ENCODE measurements at regions not wholly inside any gene's neighbourhood (a gene's known extent, or its start where the extent isn't known, plus 50 kb on each side); places are given as distances from the start of the nearest gene placed in this dataset.
"Not testable (repeated sequence)": the region's sequence is repeated elsewhere in the genome, so short reads cannot be mapped to it uniquely, and the experiment has no call there.

DNA sequence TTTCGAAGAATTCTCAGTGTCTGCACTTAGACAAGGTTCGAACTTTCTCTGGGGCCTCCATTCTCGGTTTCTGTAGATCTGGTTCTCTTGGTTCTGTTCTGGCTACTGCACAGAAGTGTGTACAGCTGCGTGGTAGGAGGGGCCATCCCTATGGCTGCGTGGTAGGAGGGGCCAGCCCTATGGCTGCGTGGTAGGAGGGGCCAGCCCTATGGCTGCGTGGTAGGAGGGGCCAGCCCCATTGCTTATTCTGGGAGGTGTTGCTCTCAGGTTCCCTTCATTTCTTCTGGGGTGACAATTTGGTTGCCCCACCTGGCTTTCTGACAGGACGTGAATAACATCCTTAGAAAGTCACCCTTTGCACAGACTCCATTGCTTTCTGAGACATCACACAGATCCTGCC is 65.2 kb upstream of the CHST15 start:
- DNase-seq: no peak

DNA sequence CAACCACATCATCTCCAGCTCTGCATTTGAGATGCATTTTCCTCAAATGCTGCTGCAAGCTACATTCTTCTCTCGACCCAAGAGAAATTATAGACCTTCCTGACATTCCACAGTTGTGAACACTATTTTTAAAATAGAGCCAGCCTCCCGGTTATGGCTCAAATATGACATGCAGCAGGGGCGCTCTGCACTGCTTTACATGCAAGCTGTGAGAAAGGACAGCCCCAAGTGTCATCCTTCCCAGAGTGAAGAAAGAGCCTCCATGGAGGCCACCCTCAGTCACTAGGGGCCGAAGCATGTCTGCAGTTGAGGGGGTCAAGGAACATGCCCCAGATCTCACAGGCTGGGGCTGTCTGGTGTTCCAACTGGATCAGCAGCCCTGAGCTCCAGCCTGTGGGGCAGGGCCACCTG is 63.9 kb upstream of the CHST15 start:
- no peak for DNase-seq

GRCh38 chr10:124156524-124157260 is 63.3 kb upstream of the CHST15 start:
- DNase-seq: no peak

- DNase-seq: no peak
Measured at GRCh38 chr10:124155781-124156435, 62.5 kb upstream of the CHST15 start.

DNA sequence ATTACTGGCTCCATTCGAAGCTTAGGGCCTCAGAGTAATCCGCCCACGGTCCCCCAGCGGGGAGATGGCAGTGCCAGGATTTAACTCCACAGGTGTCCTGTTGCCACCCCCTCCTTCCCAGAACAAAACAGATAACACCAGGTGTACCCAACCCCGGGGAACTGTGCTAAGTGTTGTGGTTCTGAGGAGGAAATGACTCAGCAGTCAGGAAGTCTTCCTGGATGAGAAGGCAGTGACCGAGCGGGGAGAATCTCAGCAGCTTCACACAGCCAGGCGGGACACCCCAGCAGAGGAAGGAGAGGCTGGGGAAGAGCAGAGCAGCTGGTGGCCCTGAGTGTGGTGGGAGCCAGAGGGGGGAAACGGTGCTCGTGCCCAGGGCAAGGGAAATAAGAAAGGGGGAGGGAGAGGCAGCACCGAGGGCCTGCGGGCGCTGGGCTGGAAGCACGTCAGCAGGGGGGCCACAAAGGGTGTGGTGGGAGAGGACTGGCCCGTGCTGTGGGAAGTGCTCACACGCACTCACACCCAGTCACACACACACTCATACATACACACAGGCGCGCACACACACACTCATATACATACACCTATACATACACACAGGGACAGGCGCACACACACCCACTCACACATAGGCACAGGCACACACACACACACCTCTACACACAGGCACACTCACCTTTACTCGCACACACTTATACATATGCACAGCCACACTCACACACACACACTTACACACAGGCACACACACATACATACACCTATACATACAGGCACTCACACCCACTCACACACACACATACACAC is 59.8 kb upstream of the CHST15 start:
- DNase-seq: peak; percentile 78

- peak; percentile 43 for DNase-seq
Measured at GRCh38 chr10:124152139-124153022, 59.0 kb upstream of the CHST15 start.

DNA sequence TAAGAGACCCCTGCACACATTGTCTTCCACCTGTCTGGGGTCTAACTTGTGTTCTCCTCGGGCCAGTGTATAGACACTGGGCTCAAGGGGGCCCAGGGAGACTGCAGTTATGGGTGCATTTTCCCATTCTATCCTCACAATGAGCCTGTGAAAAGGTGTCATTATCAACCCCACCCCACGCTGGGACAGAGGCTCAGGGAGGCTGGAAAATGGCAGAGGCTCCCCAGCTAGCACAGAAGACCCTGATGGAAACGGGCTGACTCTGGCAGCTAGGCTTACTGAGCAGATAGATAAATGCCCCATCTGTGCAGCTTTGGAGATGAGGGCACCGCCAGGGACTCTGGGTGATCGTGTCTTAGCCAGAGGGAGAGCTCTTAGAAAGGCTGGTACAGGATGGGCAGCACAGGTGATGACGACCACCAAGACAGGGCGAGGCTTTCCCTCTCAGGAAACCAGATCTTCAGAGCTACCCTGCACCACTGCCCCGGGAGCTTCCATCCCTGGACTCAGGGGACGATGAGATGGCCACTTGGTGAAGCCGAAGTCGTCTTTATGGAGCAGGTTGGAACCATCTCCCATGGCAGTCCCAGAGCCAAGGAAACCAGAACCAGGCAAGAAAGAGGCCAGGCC is 58.2 kb upstream of the CHST15 start:
- peak; percentile 3 for DNase-seq

GRCh38 chr10:124150807-124151417 is 57.5 kb upstream of the CHST15 start:
- no peak for DNase-seq

DNA sequence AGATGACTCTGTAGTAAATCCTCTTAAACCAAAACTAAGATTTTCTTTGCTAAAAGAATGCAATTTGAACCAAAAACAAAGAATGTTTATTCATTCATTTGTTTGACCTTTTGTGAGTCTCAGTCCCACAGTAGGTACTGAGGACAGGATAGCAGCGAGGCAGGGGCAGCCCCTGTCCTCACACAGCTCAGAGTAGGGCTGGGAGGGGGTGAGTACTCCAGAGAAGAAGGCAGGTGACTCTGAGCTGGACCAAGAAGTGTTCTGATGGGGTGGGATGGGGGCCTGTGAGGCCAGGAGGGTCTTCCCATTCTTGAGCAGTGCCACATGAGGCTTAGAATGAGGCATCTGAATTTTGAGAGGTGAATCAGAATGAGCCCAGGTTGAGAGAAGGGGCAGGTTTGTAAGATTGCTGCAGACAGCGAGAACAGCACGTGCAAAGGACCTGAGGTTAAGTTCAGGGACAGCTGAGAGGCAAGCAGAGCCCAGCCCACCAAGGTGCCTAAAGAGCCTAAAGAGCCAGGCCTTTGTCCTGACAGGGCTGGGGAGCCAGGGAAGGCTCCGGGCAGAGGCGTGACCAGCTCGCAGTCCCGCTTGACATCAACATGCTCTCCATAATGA is 56.9 kb upstream of the CHST15 start:
- no peak for DNase-seq

- peak; percentile 79 for DNase-seq
Measured at GRCh38 chr10:124149189-124150042, 56.0 kb upstream of the CHST15 start.

DNA sequence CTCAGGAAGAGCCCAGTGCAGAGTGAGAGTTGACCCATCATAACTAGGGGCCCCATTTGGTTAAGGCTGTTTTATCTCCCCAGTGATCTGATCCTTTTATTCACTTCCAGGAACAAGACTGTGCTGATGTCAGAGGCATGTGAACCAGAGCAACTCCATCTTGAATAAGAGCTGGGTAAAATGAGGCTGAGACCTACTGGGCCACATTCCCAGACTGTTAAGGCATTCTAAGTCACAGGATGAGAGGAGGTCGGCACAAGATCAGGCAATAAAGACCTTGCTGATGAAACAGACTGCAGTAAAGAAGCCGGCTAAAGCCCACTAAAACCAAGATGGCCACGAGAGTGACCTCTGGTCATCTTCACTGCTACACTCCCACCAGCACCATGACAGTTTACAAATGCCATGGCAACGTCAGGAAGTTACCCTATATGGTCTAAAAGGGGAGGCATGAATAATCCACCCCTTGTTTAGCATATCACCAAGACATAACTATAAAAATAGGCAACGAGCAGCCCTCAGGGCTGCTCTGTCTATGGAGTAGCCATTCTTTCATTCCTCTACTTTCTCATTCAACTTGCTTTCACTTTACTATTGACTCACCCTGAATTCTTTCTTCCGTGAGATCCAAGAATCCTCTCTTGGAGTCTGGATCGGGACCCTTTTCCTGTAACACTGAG is 55.3 kb upstream of the CHST15 start:
- not testable (repeated sequence) for DNase-seq

DNA sequence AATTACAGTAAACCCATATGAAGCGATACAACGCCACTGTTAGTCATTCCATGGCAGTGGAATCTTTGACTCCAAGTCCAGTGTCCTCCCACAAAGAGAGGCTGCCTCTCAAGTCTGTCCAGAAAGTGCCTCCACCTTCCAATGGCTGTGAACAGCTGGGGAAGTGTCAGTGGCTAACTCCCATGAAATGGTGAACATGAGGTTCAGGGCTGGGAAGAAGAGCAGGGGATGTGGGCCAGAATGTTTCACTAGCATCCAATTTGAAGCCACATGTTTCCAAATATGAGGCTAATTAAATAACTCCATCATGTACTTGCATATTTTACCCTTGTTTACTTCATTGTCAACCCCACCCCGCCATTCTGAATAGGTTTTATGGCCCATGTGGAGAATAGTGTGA is 53.1 kb upstream of the CHST15 start:
- no peak for DNase-seq

DNA sequence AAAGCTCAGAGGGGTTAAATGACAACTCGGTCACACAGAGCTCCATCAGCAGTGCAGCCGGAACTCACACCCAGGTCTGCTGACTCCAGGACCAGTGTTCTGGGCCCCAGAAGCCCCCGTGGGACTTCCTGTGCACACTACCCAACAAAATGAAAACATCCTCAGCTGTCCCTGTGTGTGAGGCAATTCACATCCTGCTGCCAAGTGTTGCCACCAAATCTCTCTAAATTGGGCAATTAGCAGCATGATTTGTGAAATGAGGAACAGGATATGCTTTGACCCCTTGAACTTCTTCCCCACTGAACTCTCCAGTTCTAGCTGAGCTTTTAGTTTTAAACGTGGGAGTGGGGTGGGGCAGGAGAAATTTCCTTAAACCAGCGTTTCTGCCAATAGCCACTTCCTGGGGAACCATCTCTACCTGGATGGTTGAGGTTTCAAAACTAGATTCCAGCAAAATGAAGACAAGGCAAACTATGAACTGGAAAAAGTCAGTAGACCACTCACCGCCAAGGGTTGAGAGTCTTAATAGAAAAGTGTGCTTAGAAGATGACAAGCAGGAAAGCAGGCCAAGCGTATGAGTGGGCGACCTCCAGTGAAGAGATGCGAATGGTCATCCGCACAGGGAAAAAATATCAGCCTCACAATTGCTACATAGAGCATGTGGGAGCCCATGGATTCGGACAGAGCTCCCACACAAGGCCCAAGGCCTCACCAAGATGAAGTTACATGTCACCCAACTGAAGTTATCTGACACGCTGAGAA is 51.9 kb upstream of the CHST15 start:
- no peak for DNase-seq

DNA sequence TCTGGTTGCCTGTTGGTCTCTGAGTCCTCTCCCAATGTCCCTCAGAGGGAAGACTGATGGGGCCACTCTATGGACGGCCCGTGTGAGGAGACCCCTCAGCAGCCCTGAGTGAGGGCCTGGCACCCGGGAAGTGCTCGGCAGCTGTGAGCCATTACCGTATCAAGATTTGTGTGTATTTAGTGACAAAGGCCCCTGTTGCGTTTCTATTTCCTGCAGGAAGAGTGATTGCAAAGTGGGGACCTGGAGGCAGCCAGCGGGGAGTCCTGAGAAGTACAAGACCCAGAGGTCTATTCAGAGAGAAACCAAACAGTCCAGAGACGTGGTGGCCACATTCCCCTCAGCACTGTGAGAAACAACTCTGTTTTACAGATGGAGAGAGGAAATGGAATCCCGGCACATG is 51.1 kb upstream of the CHST15 start:
- no peak for DNase-seq

DNA sequence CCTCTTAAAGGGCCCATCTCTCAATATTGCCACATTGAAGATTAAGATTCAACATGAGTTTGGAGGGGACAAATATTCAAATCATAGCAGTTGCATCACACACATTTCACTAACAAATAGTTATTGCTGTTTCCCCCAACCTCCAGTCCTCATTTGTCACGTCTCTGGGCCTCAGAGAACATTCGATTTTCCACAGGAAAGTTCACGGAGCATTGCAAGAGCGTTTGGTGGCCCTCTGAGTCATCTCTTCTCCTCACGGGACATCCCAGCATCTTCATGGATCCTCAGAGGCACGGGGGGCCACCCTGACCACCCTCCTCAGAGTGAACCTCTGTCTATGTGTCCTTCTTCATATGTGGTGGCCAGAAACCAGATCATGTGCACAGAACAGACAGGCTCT is 50.3 kb upstream of the CHST15 start:
- no peak for DNase-seq

Measured in SHP77 treated with DMSO at 0.1 percent for 48 hours (cell line).